K562 (cell line): ENCODE measurements at regions not wholly inside any gene's neighbourhood (a gene's known extent, or its start where the extent isn't known, plus 50 kb on each side); places are given as distances from the start of the nearest gene placed in this dataset.

ENCODE experiments used
- ATF3 ChIP-seq, 2 experiments: fragments of 450-650 bp in 1 of 2; sonication (generic) in 1 of 2; formaldehyde crosslinking in 1 of 2; IDR thresholded peaks in 1 of 2; conservative IDR thresholded peaks in 1 of 2; 2 replicates each; pipeline versions ENCODE4 v1.6.1 to v1.8.1; 2016 to 2023; ENCODE audit warnings: mild to moderate bottlenecking in 2 of 2, moderate library complexity in 2 of 2, inconsistent platforms in 1 of 2, missing genetic modification reagents in 1 of 2
- CC2D1A ChIP-seq: fragments of 450-650 bp; IDR thresholded peaks from 2 replicates; pipeline ENCODE4 v1.6.1; 2017; ENCODE audit warnings: mild to moderate bottlenecking
- DACH1 ChIP-seq: fragments of 450-650 bp; IDR thresholded peaks from 2 replicates; pipeline ENCODE4 v1.6.1; 2018; ENCODE audit not compliant: partially characterized antibody
- ERF ChIP-seq: fragments of 450-650 bp; formaldehyde crosslinking; IDR thresholded peaks from 2 replicates; pipeline ENCODE4 v1.4.0; 2020; ENCODE audit warnings: mild to moderate bottlenecking, mixed read lengths
- IRF9 ChIP-seq: fragments of 450-650 bp; IDR thresholded peaks from 2 replicates; pipeline ENCODE4 v1.6.1; 2016; ENCODE audit warnings: missing biosample characterization, missing genetic modification characterization
- KDM2B ChIP-seq: fragments of 250-450 bp; sonication (Bioruptor Pico); IDR thresholded peaks from 2 replicates; pipeline ENCODE4 v1.8.0; 2021; ENCODE audit warnings: mild to moderate bottlenecking, moderate library complexity
- RREB1 ChIP-seq: fragments of 250-450 bp; sonication (Bioruptor Pico); IDR thresholded peaks from 2 replicates; pipeline ENCODE4 v1.4.0; 2020
- SRSF1 ChIP-seq: fragments of 200-400 bp; formaldehyde crosslinking; IDR thresholded peaks from 2 replicates; pipeline ENCODE4 v1.6.1; 2017; ENCODE audit warnings: mild to moderate bottlenecking, low read depth, low read length, moderate library complexity
- STAT5B ChIP-seq: fragments of 250-450 bp; sonication (Bioruptor Pico); IDR thresholded peaks from 2 replicates; pipeline ENCODE4 v1.8.0; 2021; ENCODE audit warnings: mild to moderate bottlenecking, inconsistent platforms
- TAF7 ChIP-seq: fragments of 450-650 bp; IDR thresholded peaks from 2 replicates; pipeline ENCODE4 v1.6.1; 2016; ENCODE audit warnings: missing genetic modification characterization, missing compliant biosample characterization
- TOE1 ChIP-seq, 2 experiments: fragments of 450-650 bp in 1 of 2; sonication (generic) in 1 of 2; formaldehyde crosslinking in 1 of 2; IDR thresholded peaks; 2 replicates each; pipeline versions ENCODE4 v1.7.1 to v1.8.0; 2016 to 2022; ENCODE audit warnings: borderline replicate concordance in 2 of 2, mild to moderate bottlenecking in 2 of 2, antibody characterized with exemption in 1 of 2, inconsistent platforms in 1 of 2, low read depth in 1 of 2, missing genetic modification reagents in 1 of 2, moderate library complexity in 1 of 2
- ZNF584 ChIP-seq: fragments of 200-800 bp; sonication (Bioruptor generic); IDR thresholded peaks from 2 replicates; pipeline ENCODE4 v1.6.1; 2016; ENCODE audit warnings: low read depth, mild to moderate bottlenecking, missing genetic modification characterization, missing compliant biosample characterization
- TF ChIP-seq, protein P1 (sequence below), 2 experiments: fragments of 450-650 bp; IDR thresholded peaks; 2 replicates each; pipeline ENCODE4 v1.6.1; 2018; ENCODE audit warnings: mild to moderate bottlenecking in 2 of 2, low read depth in 1 of 2; ENCODE audit not compliant: partially characterized antibody in 2 of 2

GRCh38 chr1:244224487-244225430 lies 173.7 kb downstream of the ZBTB18 start (continued):
- TF ChIP-seq ATF3 (IDR thresholded peaks at IDR 0.05) (peak; percentile 95), ATF3 (CRISPR knock-in tag; conservative IDR thresholded peaks at IDR 0.05) (peak; percentile 74), STAT5B (CRISPR knock-in tag) (no peak), RREB1 (CRISPR knock-in tag) (no peak), CC2D1A (no peak), TAF7 (tag) (no peak), KDM2B (CRISPR knock-in tag) (no peak), SRSF1 (no peak), ERF (no peak), IRF9 (peak; percentile 76), ZNF584 (peak; percentile 72; the same call in 1 of the 2 replicates), DACH1 (no peak), TOE1 (IDR thresholded peaks at IDR 0.05; ENCODE audit: borderline replicate concordance) (no peak), TOE1 (CRISPR knock-in tag; IDR thresholded peaks at IDR 0.05; ENCODE audit: borderline replicate concordance, low read depth) (no peak)
- TF ChIP-seq, protein P1, sequence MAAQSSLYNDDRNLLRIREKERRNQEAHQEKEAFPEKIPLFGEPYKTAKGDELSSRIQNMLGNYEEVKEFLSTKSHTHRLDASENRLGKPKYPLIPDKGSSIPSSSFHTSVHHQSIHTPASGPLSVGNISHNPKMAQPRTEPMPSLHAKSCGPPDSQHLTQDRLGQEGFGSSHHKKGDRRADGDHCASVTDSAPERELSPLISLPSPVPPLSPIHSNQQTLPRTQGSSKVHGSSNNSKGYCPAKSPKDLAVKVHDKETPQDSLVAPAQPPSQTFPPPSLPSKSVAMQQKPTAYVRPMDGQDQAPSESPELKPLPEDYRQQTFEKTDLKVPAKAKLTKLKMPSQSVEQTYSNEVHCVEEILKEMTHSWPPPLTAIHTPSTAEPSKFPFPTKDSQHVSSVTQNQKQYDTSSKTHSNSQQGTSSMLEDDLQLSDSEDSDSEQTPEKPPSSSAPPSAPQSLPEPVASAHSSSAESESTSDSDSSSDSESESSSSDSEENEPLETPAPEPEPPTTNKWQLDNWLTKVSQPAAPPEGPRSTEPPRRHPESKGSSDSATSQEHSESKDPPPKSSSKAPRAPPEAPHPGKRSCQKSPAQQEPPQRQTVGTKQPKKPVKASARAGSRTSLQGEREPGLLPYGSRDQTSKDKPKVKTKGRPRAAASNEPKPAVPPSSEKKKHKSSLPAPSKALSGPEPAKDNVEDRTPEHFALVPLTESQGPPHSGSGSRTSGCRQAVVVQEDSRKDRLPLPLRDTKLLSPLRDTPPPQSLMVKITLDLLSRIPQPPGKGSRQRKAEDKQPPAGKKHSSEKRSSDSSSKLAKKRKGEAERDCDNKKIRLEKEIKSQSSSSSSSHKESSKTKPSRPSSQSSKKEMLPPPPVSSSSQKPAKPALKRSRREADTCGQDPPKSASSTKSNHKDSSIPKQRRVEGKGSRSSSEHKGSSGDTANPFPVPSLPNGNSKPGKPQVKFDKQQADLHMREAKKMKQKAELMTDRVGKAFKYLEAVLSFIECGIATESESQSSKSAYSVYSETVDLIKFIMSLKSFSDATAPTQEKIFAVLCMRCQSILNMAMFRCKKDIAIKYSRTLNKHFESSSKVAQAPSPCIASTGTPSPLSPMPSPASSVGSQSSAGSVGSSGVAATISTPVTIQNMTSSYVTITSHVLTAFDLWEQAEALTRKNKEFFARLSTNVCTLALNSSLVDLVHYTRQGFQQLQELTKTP (IDR thresholded peaks at IDR 0.05; ENCODE audit: low read depth in 1 of 2, partially characterized antibody in 2 of 2): peak in 1 of 2 experiments; percentile 37
